ENCODE measurements at regions not wholly inside any gene's neighbourhood (a gene's known extent, or its start where the extent isn't known, plus 50 kb on each side); places are given as distances from the start of the nearest gene placed in this dataset.

- no peaks in the 10 kb centered on the region for H3K9me3 Mint-ChIP-seq
- Histone ChIP-seq H3K4me1 (ENCODE audit: insufficient read depth, low read length) (no peaks in the 10 kb centered on the region), H3K36me3 (ENCODE audit: insufficient read depth, low read length) (no peaks in the 10 kb centered on the region), H3K27me3 (ENCODE audit: control insufficient read depth in 1 of 2, insufficient read depth in 2 of 2, low read length in 2 of 2) (no peaks in the 10 kb centered on the region), H3K4me3 (ENCODE audit: low read length) (no peak overlapping the region), H3K27ac (ENCODE audit: low read depth in 1 of 2, low read length in 2 of 2) (no peak overlapping the region), H3K9me3 (ENCODE audit: control insufficient read depth in 1 of 2, insufficient read depth in 1 of 2, low read length in 2 of 2) (peaks cover 0 to 4% of the 10 kb centered on the region in 2 experiments)
- H3K4me1 Mint-ChIP-seq (ENCODE audit: low read depth), result no peaks in the 10 kb centered on the region
- ChIA-PET POLR2A (no interaction called here), CTCF (no interaction called here)
- intact Hi-C loops (cut with DNase I, micrococcal nuclease), result no loop called here
- H3K27me3 Mint-ChIP-seq, result no peaks in the 10 kb centered on the region
- no peak for ATAC-seq (ENCODE audit: poor library complexity)
- H3K36me3 Mint-ChIP-seq (ENCODE audit: low read depth), result no peaks in the 10 kb centered on the region
- no peak for DNase-seq
- no peak overlapping the region for H3K4me3 Mint-ChIP-seq
- no peak overlapping the region for H3K27ac Mint-ChIP-seq
- TF ChIP-seq, protein P1, sequence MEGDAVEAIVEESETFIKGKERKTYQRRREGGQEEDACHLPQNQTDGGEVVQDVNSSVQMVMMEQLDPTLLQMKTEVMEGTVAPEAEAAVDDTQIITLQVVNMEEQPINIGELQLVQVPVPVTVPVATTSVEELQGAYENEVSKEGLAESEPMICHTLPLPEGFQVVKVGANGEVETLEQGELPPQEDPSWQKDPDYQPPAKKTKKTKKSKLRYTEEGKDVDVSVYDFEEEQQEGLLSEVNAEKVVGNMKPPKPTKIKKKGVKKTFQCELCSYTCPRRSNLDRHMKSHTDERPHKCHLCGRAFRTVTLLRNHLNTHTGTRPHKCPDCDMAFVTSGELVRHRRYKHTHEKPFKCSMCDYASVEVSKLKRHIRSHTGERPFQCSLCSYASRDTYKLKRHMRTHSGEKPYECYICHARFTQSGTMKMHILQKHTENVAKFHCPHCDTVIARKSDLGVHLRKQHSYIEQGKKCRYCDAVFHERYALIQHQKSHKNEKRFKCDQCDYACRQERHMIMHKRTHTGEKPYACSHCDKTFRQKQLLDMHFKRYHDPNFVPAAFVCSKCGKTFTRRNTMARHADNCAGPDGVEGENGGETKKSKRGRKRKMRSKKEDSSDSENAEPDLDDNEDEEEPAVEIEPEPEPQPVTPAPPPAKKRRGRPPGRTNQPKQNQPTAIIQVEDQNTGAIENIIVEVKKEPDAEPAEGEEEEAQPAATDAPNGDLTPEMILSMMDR (IDR thresholded peaks at IDR 0.05), result no peak
Observed at GRCh38 chr21:14768042-14768441, 221.9 kb upstream of the SAMSN1 start.

DNA sequence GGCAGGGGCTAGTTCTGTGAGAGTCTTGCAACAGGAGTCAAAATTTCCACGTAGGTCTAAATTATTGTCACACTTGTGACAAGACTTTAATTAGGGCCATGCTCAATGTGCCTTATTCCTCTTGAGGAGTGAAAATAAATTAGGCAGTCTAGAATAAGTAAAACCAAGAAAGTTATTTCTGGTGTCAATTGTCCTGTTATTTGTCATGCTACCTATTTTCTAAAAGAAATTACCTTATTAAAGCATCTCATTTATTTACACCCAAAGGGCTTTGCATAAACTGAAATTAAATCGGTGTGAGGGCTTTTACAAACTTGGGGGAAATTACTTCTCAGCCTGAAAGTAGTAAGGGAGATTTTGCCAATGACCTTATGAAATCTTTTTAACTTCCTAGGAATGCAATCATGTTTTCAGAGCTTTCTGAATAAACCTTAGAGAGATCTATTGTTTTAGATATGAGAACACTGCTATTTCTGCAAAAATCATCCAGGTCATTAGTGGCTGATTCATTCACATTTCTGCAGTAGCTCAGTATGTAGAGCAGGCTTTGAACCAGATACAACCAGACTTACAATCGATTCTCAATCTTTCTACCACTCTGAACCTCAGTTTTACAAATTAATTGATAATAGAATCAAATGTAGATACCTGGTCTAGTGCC lies 221.2 kb upstream of the SAMSN1 start:
- Histone ChIP-seq H3K9me3 (ENCODE audit: control insufficient read depth in 1 of 2, insufficient read depth in 1 of 2, low read length in 2 of 2) (peaks cover 0 to 4% of the 10 kb centered on the region in 2 experiments), H3K27me3 (ENCODE audit: control insufficient read depth in 1 of 2, insufficient read depth in 2 of 2, low read length in 2 of 2) (no peaks in the 10 kb centered on the region), H3K36me3 (ENCODE audit: insufficient read depth, low read length) (no peaks in the 10 kb centered on the region), H3K4me3 (ENCODE audit: low read length) (no peak overlapping the region), H3K27ac (ENCODE audit: low read depth in 1 of 2, low read length in 2 of 2) (no peak overlapping the region), H3K4me1 (ENCODE audit: insufficient read depth, low read length) (peaks cover 4% of the 10 kb centered on the region)
- H3K27ac Mint-ChIP-seq, result no peak overlapping the region
- POLR2A ChIA-PET, result no interaction called here
- no peak overlapping the region for H3K4me3 Mint-ChIP-seq
- H3K4me1 Mint-ChIP-seq (ENCODE audit: low read depth), result no peaks in the 10 kb centered on the region
- no peaks in the 10 kb centered on the region for H3K36me3 Mint-ChIP-seq (ENCODE audit: low read depth)
- CTCF ChIA-PET, result no interaction called here
- H3K9me3 Mint-ChIP-seq, result no peaks in the 10 kb centered on the region
- intact Hi-C loops (cut with DNase I, micrococcal nuclease), result no loop called here
- TF ChIP-seq, protein P1 (IDR thresholded peaks at IDR 0.05), result no peak
- ATAC-seq (ENCODE audit: poor library complexity) (no peak), DNase-seq (no peak)
- no peaks in the 10 kb centered on the region for H3K27me3 Mint-ChIP-seq

DNA sequence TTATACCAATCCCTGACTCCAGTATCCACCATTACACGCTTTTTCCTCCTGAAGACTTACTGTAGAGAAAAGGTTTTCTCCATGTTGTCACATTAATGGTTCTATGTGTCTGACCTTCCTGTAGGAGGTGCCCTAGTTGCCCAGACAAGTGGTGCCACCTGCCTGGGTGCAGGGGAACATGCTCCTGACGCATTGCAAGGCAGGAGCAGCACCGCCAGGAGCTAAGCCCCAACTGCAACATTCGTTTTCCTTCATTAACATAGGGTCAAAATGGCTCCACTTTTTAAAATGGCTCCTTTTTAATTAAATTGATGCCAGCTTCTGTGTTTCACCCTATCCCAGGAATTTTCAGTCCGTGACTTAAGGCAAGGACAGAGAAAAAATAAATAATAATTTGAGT lies 220.1 kb upstream of the SAMSN1 start:
- POLR2A ChIA-PET, result no interaction called here
- intact Hi-C loops (cut with DNase I, micrococcal nuclease), result no loop called here

More for the DNA sequence above, 220.1 kb upstream of the SAMSN1 start:
- no peak overlapping the region for H3K27ac ChIP-seq (ENCODE audit: low read depth in 1 of 2, low read length in 2 of 2)
- H3K4me3 Mint-ChIP-seq, result no peak overlapping the region
- no peak overlapping the region for H3K27ac Mint-ChIP-seq
- no peaks in the 10 kb centered on the region for H3K36me3 ChIP-seq (ENCODE audit: insufficient read depth, low read length)
- DNase-seq, result no peak
- no peaks in the 10 kb centered on the region for H3K9me3 Mint-ChIP-seq
- peaks cover 0 to 4% of the 10 kb centered on the region in 2 experiments for H3K9me3 ChIP-seq (ENCODE audit: control insufficient read depth in 1 of 2, insufficient read depth in 1 of 2, low read length in 2 of 2)
- ATAC-seq (ENCODE audit: poor library complexity), result no peak
- TF ChIP-seq, protein P1 (IDR thresholded peaks at IDR 0.05), result no peak
- H3K4me1 ChIP-seq (ENCODE audit: insufficient read depth, low read length), result peaks cover 4% of the 10 kb centered on the region
- H3K36me3 Mint-ChIP-seq (ENCODE audit: low read depth), result no peaks in the 10 kb centered on the region
- CTCF ChIA-PET, result interaction anchor here (0.6 kb wide), 1 partner anchor 207 kb away, joined by 3 read pairs; no protein-coding TSS in a partner anchor
- H3K27me3 ChIP-seq (ENCODE audit: control insufficient read depth in 1 of 2, insufficient read depth in 2 of 2, low read length in 2 of 2), result no peaks in the 10 kb centered on the region
- no peaks in the 10 kb centered on the region for H3K27me3 Mint-ChIP-seq
- H3K4me3 ChIP-seq (ENCODE audit: low read length), result no peak overlapping the region
- no peaks in the 10 kb centered on the region for H3K4me1 Mint-ChIP-seq (ENCODE audit: low read depth)
